Gastroesophageal sphincter (tissue), 3 donors: ENCODE measurements at regions not wholly inside any gene's neighbourhood (a gene's known extent, or its start where the extent isn't known, plus 50 kb on each side); places are given as distances from the start of the nearest gene placed in this dataset.

Source experiments
- CTCF ChIP-seq, 4 experiments: fragments of 200-600 bp in 2 of 4; fragments of 450-650 bp in 2 of 4; sonication (generic) in 1 of 4; IDR thresholded peaks; one replicate each; pipeline ENCODE4 v1.5.1; 2017 to 2019; ENCODE audit warnings: antibody characterized with exemption in 4 of 4, mild to moderate bottlenecking in 2 of 4, moderate library complexity in 2 of 4
- EP300 ChIP-seq: sonication (generic); formaldehyde crosslinking; IDR thresholded peaks from one replicate; pipeline ENCODE4 v1.6.1; 2017; ENCODE audit warnings: antibody characterized with exemption, mild to moderate bottlenecking
- POLR2A ChIP-seq, 2 donors: fragments of 450-650 bp; IDR thresholded peaks; one replicate each; pipeline ENCODE4 v1.6.1; 2017; ENCODE audit warnings: antibody characterized with exemption in 2 of 2, mild to moderate bottlenecking in 2 of 2, moderate library complexity in 1 of 2
- POLR2AphosphoS5 ChIP-seq: sonication (generic); formaldehyde crosslinking; IDR thresholded peaks from one replicate; pipeline ENCODE4 v1.6.1; 2017; ENCODE audit warnings: antibody characterized with exemption

- TF ChIP-seq CTCF (IDR thresholded peaks at IDR 0.05) (no peak), POLR2A (IDR thresholded peaks at IDR 0.05) (no peak), EP300 (no peak), POLR2AphosphoS5 (no peak)
Measured at GRCh38 chr18:78855188-78855587, 124.4 kb upstream of the SALL3 start.
